ENCODE measurements at regions not wholly inside any gene's neighbourhood (a gene's known extent, or its start where the extent isn't known, plus 50 kb on each side); places are given as distances from the start of the nearest gene placed in this dataset.

DNA sequence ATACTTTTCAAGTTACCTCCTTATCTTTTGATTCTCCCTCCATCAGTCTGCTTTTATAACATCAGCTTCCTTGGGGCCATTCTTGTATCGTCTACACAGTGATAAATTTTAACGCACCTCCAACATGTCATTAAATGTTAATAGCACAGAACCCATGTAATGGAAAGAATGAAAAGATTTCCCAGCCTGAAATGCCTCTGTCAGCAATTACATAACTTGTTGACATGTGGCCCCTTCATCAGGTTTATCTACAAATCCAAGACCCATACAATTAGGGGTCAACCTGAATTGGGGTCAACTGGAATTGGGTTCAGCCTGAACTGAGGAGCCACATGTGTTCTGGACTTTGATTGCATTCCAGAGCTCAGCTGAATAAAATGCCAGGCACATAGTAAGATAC, 148.2 kb upstream of the KLF7 start:
- H3K4me1 ChIP-seq: peaks cover 3% of the 10 kb centered on the region
- intact Hi-C loops (cut with DNase I; ENCODE audit: low total_unique reads): no loop called here
- WGBS, 2 donors: 77 to 91% methylated on average over 2 of the region's 2 CpGs

GRCh38 chr2:207315131-207315530, 149.4 kb upstream of the KLF7 start:
- H3K36me3 ChIP-seq (ENCODE audit: low read depth, missing control alignments): no peaks in the 10 kb centered on the region
- 95 to 100% methylated on average over 2 of the region's 2 CpGs for WGBS, 2 donors
- no peak for DNase-seq
- H3K27ac ChIP-seq: no peak overlapping the region
- H3K27me3 ChIP-seq: no peaks in the 10 kb centered on the region
- no peak overlapping the region for H3K4me3 ChIP-seq
- TF ChIP-seq POLR2A (IDR thresholded peaks at IDR 0.05): no peak
- no peaks in the 10 kb centered on the region for H3K9me3 ChIP-seq
- H3K4me1 ChIP-seq: peaks cover 3% of the 10 kb centered on the region
- intact Hi-C loops (cut with DNase I; ENCODE audit: low total_unique reads): no loop called here

More for the DNA sequence above, 148.2 kb upstream of the KLF7 start:
- H3K9me3 ChIP-seq: no peaks in the 10 kb centered on the region
- no peak for DNase-seq
- H3K36me3 ChIP-seq (ENCODE audit: low read depth, missing control alignments): no peaks in the 10 kb centered on the region
- H3K27ac ChIP-seq: no peak overlapping the region
- H3K4me3 ChIP-seq: no peak overlapping the region
- no peaks in the 10 kb centered on the region for H3K27me3 ChIP-seq
- TF ChIP-seq CTCF (IDR thresholded peaks at IDR 0.05) (no peak), POLR2A (IDR thresholded peaks at IDR 0.05) (no peak)

DNA sequence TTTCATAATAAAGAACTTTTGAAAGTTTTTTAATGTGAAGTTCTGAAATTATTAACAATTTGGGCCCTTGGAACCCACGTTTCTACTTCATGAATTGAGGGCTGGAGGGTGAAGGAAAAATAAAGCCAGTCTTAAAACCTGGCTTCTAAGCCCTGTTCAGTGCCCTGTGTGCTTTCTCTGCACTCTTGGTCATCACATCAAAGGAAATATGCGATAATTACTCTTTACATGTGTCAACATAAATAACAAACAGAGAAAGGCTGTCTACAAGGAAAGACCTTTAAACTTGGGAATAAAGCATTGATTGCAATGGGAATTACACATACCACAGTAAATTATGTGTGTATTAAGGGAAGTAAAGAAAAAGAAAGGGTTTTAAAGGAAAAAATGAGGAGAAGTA, 150.7 kb upstream of the KLF7 start:
- intact Hi-C loops (cut with DNase I; ENCODE audit: low total_unique reads): no loop called here
- H3K27me3 ChIP-seq: no peaks in the 10 kb centered on the region
- no peak for DNase-seq
- 65 to 90% methylated on average over 2 of the region's 2 CpGs for WGBS, 2 donors
- H3K27ac ChIP-seq: no peak overlapping the region
- H3K4me1 ChIP-seq: no peaks in the 10 kb centered on the region
- no peak overlapping the region for H3K4me3 ChIP-seq
- TF ChIP-seq CTCF (IDR thresholded peaks at IDR 0.05) (no peak), POLR2A (IDR thresholded peaks at IDR 0.05) (no peak)
- H3K9me3 ChIP-seq: no peaks in the 10 kb centered on the region
- no peaks in the 10 kb centered on the region for H3K36me3 ChIP-seq (ENCODE audit: low read depth, missing control alignments)

GRCh38 chr2:207316906-207317305, 151.2 kb upstream of the KLF7 start:
- Histone ChIP-seq H3K4me1 (no peaks in the 10 kb centered on the region), H3K36me3 (ENCODE audit: low read depth, missing control alignments) (no peaks in the 10 kb centered on the region), H3K9me3 (no peaks in the 10 kb centered on the region), H3K27ac (no peak overlapping the region), H3K27me3 (no peaks in the 10 kb centered on the region), H3K4me3 (no peak overlapping the region)
- WGBS, 2 donors: 90 to 93% methylated on average over 2 of the region's 2 CpGs
- intact Hi-C loops (cut with DNase I; ENCODE audit: low total_unique reads): no loop called here
- TF ChIP-seq CTCF (IDR thresholded peaks at IDR 0.05) (no peak), POLR2A (IDR thresholded peaks at IDR 0.05) (no peak)
- no peak for DNase-seq

GRCh38 chr2:207317378-207317984, 151.7 kb upstream of the KLF7 start:
- H3K27ac ChIP-seq: no peak overlapping the region
- no peak for TF ChIP-seq CTCF (IDR thresholded peaks at IDR 0.05)
- TF ChIP-seq POLR2A (IDR thresholded peaks at IDR 0.05): no peak
- DNase-seq: no peak
- intact Hi-C loops (cut with DNase I; ENCODE audit: low total_unique reads): no loop called here
- 69 to 75% methylated on average over 4 of the region's 4 CpGs for WGBS, 2 donors
- H3K4me1 ChIP-seq: no peaks in the 10 kb centered on the region
- no peaks in the 10 kb centered on the region for H3K27me3 ChIP-seq
- no peaks in the 10 kb centered on the region for H3K36me3 ChIP-seq (ENCODE audit: low read depth, missing control alignments)
- H3K9me3 ChIP-seq: no peaks in the 10 kb centered on the region
- H3K4me3 ChIP-seq: no peak overlapping the region
